D721Med (cell line): ENCODE measurements at regions not wholly inside any gene's neighbourhood (a gene's known extent, or its start where the extent isn't known, plus 50 kb on each side); places are given as distances from the start of the nearest gene placed in this dataset.

Source experiments
- DNase-seq: peaks from one replicate; pipeline ENCODE4 v3.0.0; 2011; ENCODE audit warnings: low spot score; ENCODE audit not compliant: insufficient read length
- FAIRE-seq: peaks from 2 replicates; lab custom pipeline; 2011; peaks lifted over from hg19 to GRCh38; lab: Jason Lieb, UNC
- TF ChIP-seq, protein P1 (sequence below): IDR thresholded peaks from 2 replicates; pipeline ENCODE4 v1.5.1; 2012; ENCODE audit warnings: mild to moderate bottlenecking, control low read depth; ENCODE audit not compliant: insufficient read depth; ENCODE audit errors: missing control alignments

DNA sequence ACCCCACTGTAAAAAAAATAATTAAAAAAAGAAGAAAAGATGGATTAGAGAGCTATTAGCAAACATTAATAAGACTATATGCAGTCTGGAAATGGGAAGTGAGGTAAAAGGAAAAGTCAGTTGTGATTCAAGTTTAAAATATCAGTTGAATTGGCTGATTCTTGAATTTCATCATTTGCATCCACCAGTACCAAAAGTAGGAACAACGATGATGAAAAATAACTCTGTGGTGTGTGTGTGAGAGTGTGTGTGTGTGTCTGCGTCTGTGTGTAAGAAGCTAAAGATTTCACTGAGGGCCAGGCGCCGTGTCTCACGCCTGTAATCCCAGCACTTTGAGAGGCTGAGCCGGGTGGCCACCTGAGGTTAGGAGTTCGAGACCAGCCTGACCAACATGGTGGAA lies 56.0 kb upstream of the SLC4A7 start:
- FAIRE-seq (no peak), DNase-seq (no peak)
- TF ChIP-seq, protein P1, sequence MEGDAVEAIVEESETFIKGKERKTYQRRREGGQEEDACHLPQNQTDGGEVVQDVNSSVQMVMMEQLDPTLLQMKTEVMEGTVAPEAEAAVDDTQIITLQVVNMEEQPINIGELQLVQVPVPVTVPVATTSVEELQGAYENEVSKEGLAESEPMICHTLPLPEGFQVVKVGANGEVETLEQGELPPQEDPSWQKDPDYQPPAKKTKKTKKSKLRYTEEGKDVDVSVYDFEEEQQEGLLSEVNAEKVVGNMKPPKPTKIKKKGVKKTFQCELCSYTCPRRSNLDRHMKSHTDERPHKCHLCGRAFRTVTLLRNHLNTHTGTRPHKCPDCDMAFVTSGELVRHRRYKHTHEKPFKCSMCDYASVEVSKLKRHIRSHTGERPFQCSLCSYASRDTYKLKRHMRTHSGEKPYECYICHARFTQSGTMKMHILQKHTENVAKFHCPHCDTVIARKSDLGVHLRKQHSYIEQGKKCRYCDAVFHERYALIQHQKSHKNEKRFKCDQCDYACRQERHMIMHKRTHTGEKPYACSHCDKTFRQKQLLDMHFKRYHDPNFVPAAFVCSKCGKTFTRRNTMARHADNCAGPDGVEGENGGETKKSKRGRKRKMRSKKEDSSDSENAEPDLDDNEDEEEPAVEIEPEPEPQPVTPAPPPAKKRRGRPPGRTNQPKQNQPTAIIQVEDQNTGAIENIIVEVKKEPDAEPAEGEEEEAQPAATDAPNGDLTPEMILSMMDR, result no peak

DNA sequence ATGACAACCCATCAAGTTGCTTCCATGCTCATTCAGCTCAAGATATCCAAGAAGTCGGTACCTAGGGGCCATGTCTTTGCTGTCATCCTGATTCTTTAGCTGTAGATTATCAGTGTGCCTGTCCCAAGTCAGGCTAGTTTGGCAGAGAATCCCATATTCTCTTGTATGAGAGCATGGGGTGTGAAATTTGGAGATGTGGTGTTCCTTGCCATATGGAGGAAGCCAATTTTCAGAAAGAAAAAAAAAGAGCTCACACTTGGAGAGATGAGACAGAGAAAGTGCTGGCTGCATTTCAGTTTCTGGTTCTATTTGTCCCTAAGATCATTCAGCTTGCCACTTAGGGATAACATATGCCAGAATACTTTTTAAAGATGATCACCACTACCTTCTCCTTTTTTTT lies 52.3 kb upstream of the SLC4A7 start:
- TF ChIP-seq, protein P1, result no peak
- FAIRE-seq (no peak), DNase-seq (no peak)

- DNase-seq, result no peak
- FAIRE-seq, result no peak
- TF ChIP-seq, protein P1, result no peak
These were observed 51.7 kb upstream of the SLC4A7 start for GRCh38 chr3:27535809-27536392.

GRCh38 chr3:27533718-27534573 lies 49.8 kb upstream of the SLC4A7 start:
- no peak for FAIRE-seq
- TF ChIP-seq, protein P1, result no peak
- DNase-seq, result no peak
